B cell (primary cell): ENCODE measurements at regions not wholly inside any gene's neighbourhood (a gene's known extent, or its start where the extent isn't known, plus 50 kb on each side); places are given as distances from the start of the nearest gene placed in this dataset. TPM values are rescaled to one million over a fixed set of nuclear protein-coding genes. Genes with fewer than 3 reads are reported as not detected.

ENCODE experiments used
- ATAC-seq: fragments of 200-7000 bp; cut with Tn5 transposase; one replicate; pipeline ENCODE4 v1.10.0; 2021; ENCODE audit warnings: low read depth, mild to moderate bottlenecking, moderate number of reproducible peaks, moderate library complexity
- CTCF ChIA-PET: fragments of 350-600 bp; sonication (Branson Sonifier 250); formaldehyde crosslinking; loops from one replicate; lab custom pipeline; 2021; ENCODE audit warnings: antibody characterized with exemption, inconsistent platforms; lab: Charles Lee
- POLR2A ChIA-PET: fragments of 350-600 bp; sonication (Branson Sonifier 250); formaldehyde crosslinking; loops from one replicate; lab custom pipeline; 2021; ENCODE audit warnings: antibody characterized with exemption; lab: Charles Lee
- DNase-seq: peaks from one replicate; pipeline ENCODE4 v3.0.0; 2013
- H2AFZ ChIP-seq: 2 replicates; pipeline ENCODE4 v1.6.1; 2012; ENCODE audit warnings: mild to moderate bottlenecking, low read depth, low read length; ENCODE audit not compliant: insufficient read depth, poor library complexity, severe bottlenecking
- H3K27ac ChIP-seq, 2 donors: 1 replicate in 1 of 2; 2 replicates in 1 of 2; pipeline ENCODE4 v1.5.1; 2012 to 2013; ENCODE audit warnings: low read length in 2 of 2, mild to moderate bottlenecking in 2 of 2, moderate library complexity in 1 of 2
- H3K27me3 ChIP-seq, 4 experiments: fragments of 200-600 bp in 1 of 4; sonication (generic) in 1 of 4; replicated peaks in 1 of 4; 1 replicate in 2 of 4; 2 replicates in 2 of 4; pipeline versions ENCODE4 v1.6.1 to v1.7.0; 2013 to 2016; ENCODE audit warnings: low read length in 3 of 4, mild to moderate bottlenecking in 2 of 4, mixed read lengths in 1 of 4, moderate library complexity in 1 of 4; ENCODE audit not compliant: insufficient read depth in 4 of 4, control insufficient read depth in 3 of 4; ENCODE audit errors: control extremely low read depth in 1 of 4
- H3K36me3 ChIP-seq, 2 experiments: replicated peaks in 1 of 2; 1 replicate in 1 of 2; 2 replicates in 1 of 2; pipeline versions ENCODE4 v1.6.1 to v1.7.1; 2013; ENCODE audit warnings: low read length in 1 of 2; ENCODE audit not compliant: insufficient read depth in 2 of 2, control insufficient read depth in 1 of 2; ENCODE audit errors: control extremely low read depth in 1 of 2, extremely low read depth in 1 of 2
- H3K4me1 ChIP-seq, 2 donors: fragments of 200-600 bp in 1 of 2; sonication (generic) in 1 of 2; 1 replicate in 1 of 2; 2 replicates in 1 of 2; pipeline versions ENCODE4 v1.5.1 to v1.6.1; 2013 to 2017; ENCODE audit warnings: low read length in 2 of 2; ENCODE audit not compliant: control insufficient read depth in 2 of 2, insufficient read depth in 2 of 2
- H3K4me2 ChIP-seq: replicated peaks from 2 replicates; pipeline ENCODE3; 2012; ENCODE audit warnings: mild to moderate bottlenecking, low read depth, low read length; ENCODE audit not compliant: poor library complexity, severe bottlenecking
- H3K4me3 ChIP-seq, 5 experiments: fragments of 200-600 bp in 1 of 5; sonication (generic) in 1 of 5; 1 replicate in 3 of 5; 2 replicates in 2 of 5; pipeline versions ENCODE4 v1.5.1 to v1.7.0; 2011 to 2016; ENCODE audit warnings: low read length in 4 of 5, mild to moderate bottlenecking in 4 of 5, low read depth in 2 of 5, control low read depth in 1 of 5, moderate library complexity in 1 of 5; ENCODE audit not compliant: insufficient read depth in 1 of 5; ENCODE audit errors: control extremely low read depth in 1 of 5, extremely low read depth in 1 of 5
- H3K79me2 ChIP-seq: fragments of 200-600 bp; sonication (generic); one replicate; pipeline ENCODE4 v1.6.0; 2016; ENCODE audit warnings: low read length; ENCODE audit not compliant: control insufficient read depth, insufficient read depth
- H3K9ac ChIP-seq: fragments of 200-600 bp; sonication (generic); 2 replicates; pipeline ENCODE4 v1.6.1; 2017; ENCODE audit warnings: mild to moderate bottlenecking, low read length, moderate library complexity
- H3K9me3 ChIP-seq, 3 donors: one replicate each; pipeline versions ENCODE4 v1.6.1 to v1.7.1; 2013; ENCODE audit warnings: low read length in 2 of 3; ENCODE audit not compliant: control insufficient read depth in 2 of 3, insufficient read depth in 1 of 3; ENCODE audit errors: control extremely low read depth in 1 of 3
- H4K20me1 ChIP-seq: 2 replicates; pipeline ENCODE4 v1.6.0; 2012; ENCODE audit warnings: mild to moderate bottlenecking, low read length; ENCODE audit not compliant: insufficient read depth, control insufficient read depth, poor library complexity, severe bottlenecking
- H3K27ac Mint-ChIP-seq: one replicate; pipeline ENCODE4 v1.8.0; 2021; ENCODE audit warnings: mixed read lengths
- H3K27me3 Mint-ChIP-seq: one replicate; pipeline ENCODE4 v1.8.0; 2021; ENCODE audit warnings: mixed read lengths
- H3K4me1 Mint-ChIP-seq: one replicate; pipeline ENCODE4 v1.8.0; 2021; ENCODE audit warnings: mixed read lengths
- H3K4me3 Mint-ChIP-seq: one replicate; pipeline ENCODE4 v1.8.0; 2021; ENCODE audit warnings: mixed read lengths
- H3K9me3 Mint-ChIP-seq: one replicate; pipeline ENCODE4 v1.8.0; 2022; ENCODE audit warnings: mixed read lengths; ENCODE audit not compliant: insufficient read depth
- CTCF ChIP-seq: fragments of 200-600 bp; IDR thresholded peaks from one replicate; pipeline ENCODE4 v1.8.0; 2022; ENCODE audit warnings: antibody characterized with exemption, mild to moderate bottlenecking
- EZH2 ChIP-seq: IDR thresholded peaks from 2 replicates; pipeline ENCODE4 v1.6.1; 2012; ENCODE audit warnings: borderline replicate concordance, low read depth, mild to moderate bottlenecking, moderate library complexity, low read length; ENCODE audit not compliant: insufficient read depth, poor library complexity, severe bottlenecking
- WGBS: methylation state at CpG from one replicate; pipeline ENCODE4 v1.1.5; 2013; ENCODE audit warnings: missing lambda C conversion rate; ENCODE audit not compliant: insufficient coverage; 5-methylcytosine and 5-hydroxymethylcytosine counted together
- intact Hi-C: fragments of 100-400 bp; cut with micrococcal nuclease; formaldehyde crosslinking; loops from one replicate; pipeline ENCODE4 v1.10.0; 2022
- small RNA-seq: library from RNA; depleted of rRNA; stranded (forward); fragments of <200 nt; gene quantifications from one replicate; pipeline ENCODE3, GENCODE V24; 2012; ENCODE audit warnings: low replicate concordance, low read depth; ENCODE audit not compliant: insufficient read length

GRCh38 chr12:107635139-107635538 lies 50.5 kb upstream of the PWP1 start:
- H3K9ac ChIP-seq: no peak overlapping the region
- H3K4me2 ChIP-seq: no peak overlapping the region
- H3K4me3 ChIP-seq: no peak overlapping the region
- Mint-ChIP-seq H3K27ac (no peak overlapping the region), H3K27me3 (peaks cover 6% of the 10 kb centered on the region), H3K4me1 (no peaks in the 10 kb centered on the region), H3K9me3 (no peaks in the 10 kb centered on the region), H3K4me3 (no peak overlapping the region)
- no peaks in the 10 kb centered on the region for H3K27me3 ChIP-seq
- ATAC-seq (no peak), DNase-seq (no peak)
- H3K36me3 ChIP-seq: no peaks in the 10 kb centered on the region
- H3K9me3 ChIP-seq: peaks cover 0 to 4% (median 0%) of the 10 kb centered on the region in 3 donors
- ChIA-PET CTCF (interaction anchor here (1.8 kb wide), 1 partner anchor 503 kb away, joined by 4 read pairs; no protein-coding TSS in a partner anchor), POLR2A (no interaction called here)
- intact Hi-C loops: no loop called here
- 94% methylated on average over 3 of the region's 8 CpGs for WGBS
- H3K79me2 ChIP-seq: no peaks in the 10 kb centered on the region
- H3K27ac ChIP-seq: no peak overlapping the region
- H3K4me1 ChIP-seq: no peaks in the 10 kb centered on the region
- H4K20me1 ChIP-seq: no peaks in the 10 kb centered on the region
- TF ChIP-seq CTCF (no peak), EZH2 (no peak)
- H2AFZ ChIP-seq: no peak overlapping the region

Small RNA genes in the stretch of these regions (small RNA-seq; reads per million reads assigned to genes)
- gene RF00284 (not detected), gene RNA5SP371 (not detected)
